GM10847 (cell line): ENCODE measurements at regions not wholly inside any gene's neighbourhood (a gene's known extent, or its start where the extent isn't known, plus 50 kb on each side); places are given as distances from the start of the nearest gene placed in this dataset.

Source experiments
- POLR2A ChIP-seq: IDR thresholded peaks from 2 replicates; pipeline ENCODE4 v1.6.1; 2011; ENCODE audit not compliant: insufficient read length; ENCODE audit errors: extremely low read depth

DNA sequence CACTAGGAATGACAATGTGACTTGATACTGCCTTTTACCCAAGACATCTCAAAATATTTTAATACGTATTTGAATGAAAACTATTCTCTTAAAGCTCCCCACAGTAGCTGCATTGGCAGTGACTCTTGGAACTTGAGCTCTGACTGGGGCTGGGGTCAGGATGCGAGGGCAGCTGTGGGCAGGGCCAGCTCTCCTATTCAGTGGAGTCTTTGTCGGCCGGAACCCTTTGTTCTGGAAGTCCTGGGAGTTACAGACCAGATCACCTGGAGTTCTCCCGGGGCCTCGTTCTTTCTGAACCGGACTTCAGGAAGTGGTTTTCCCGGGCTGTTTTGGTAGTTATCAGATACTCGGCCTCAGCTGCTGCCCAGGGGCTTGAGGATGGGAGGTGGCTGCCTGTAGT lies 84.9 kb downstream of the NPIPB11 start:
- no peak for TF ChIP-seq POLR2A

DNA sequence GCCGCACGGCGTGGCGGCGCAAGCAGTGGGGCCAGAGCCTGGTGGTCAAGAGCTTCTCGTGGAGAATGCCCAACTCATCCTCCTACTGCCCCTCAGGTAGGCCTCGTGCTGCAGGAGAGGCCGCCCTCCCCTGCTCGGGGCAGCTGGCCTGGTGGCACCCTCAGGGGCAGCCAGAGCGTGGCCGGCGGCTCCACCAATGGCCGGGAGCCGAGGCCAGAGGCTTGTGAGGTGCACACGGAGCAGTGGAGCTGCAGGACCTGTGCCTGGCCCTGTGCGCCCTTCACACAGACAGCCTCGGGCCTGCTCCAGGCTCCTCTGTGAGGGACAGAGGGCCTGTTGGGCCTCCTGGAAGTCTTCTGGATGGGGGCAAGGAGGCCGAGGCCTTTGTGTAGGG lies 85.5 kb downstream of the NPIPB11 start:
- no peak for TF ChIP-seq POLR2A

DNA sequence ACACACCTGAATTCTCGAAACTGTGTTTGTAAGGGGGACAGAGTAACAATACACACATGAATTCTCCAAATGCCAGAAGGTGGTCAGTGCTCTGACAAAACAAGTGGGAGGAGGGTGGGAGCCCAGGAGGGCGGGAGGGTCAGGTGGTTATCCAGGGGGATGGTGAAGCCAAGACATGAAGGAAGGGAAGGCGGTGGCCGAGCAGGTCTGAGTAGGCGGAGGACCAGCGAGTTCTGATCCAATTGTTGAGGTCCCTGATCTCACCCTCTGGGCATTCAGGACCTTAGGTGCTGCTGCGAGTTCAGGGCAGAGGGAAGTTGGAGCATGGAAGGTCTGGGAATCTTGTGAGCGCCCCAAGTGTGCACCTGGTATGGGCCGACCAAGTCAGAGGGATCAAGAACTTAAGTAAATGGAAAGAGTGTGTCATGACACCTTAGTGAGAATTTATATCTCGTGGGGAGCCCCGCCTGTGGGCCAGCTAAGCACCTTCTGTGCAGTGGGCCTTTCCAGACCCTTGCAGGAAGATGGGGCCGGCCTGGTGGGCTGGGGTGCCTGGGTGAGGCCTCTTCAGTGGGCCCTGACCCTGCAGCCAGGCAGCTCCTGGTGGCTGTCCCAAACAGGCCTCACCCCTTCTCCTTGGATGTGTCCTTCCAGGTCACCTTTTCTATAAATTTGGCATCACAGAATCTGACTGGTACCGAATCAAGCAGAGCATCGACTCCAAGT lies 86.1 kb downstream of the NPIPB11 start:
- no peak for TF ChIP-seq POLR2A

DNA sequence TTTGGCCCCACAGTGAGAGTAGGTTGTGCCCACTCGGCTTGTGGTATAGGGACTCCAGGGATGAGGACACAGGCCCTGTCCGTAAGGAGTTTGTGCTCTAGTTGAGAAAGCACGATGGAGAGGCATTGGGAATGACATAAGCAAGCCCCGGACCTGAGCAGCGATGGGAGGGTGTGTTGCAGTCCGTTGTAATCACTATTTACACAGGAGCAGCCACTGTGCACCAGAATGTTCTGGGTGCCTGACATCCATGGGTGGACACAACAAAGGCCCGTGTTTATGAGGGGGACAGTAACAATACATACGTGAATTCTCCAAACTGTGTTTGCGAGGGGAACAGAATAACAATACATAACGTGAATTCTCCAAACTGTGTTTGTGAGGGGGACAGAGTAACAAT lies 86.8 kb downstream of the NPIPB11 start:
- no peak for TF ChIP-seq POLR2A

DNA sequence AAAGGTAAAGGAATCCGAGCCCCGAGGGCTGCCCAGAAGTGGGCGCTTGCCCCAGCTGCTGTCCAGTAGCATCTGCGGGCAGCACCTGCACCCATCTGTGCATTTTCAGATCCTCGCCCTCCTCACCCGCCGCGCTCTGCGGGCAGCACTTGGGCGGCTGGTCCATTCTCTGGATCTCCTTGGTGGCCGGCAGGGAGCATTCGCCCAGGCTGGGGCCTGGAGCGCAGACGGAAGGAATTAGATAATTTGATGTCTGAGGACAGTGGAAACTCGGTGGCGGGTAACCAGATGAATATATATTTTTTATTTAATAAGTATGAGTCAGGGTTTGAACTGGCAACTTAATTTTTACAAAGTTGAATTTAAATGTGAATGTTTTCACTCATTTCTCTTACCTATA lies 88.5 kb downstream of the NPIPB11 start:
- TF ChIP-seq POLR2A = no peak

DNA sequence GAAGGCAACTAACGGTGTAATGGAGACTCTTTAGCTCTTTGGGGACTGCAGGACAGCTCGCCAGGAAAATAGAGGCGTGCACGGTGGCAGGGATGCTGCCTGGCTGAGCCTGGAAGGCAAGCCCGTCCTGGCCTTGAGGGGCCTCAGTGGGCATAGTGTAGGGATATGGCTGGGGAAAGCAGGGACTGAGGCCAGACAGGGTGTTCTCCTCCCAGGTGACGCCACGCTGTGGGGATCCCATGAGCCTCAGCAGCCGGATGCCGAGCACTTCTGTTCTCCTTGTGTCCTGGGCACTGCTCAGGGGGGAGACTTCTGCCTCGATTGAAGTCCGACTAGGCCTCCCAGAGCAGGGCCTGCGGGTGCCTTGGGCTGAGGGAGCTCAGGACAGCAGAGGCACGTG lies 89.2 kb downstream of the NPIPB11 start:
- TF ChIP-seq POLR2A = no peak

DNA sequence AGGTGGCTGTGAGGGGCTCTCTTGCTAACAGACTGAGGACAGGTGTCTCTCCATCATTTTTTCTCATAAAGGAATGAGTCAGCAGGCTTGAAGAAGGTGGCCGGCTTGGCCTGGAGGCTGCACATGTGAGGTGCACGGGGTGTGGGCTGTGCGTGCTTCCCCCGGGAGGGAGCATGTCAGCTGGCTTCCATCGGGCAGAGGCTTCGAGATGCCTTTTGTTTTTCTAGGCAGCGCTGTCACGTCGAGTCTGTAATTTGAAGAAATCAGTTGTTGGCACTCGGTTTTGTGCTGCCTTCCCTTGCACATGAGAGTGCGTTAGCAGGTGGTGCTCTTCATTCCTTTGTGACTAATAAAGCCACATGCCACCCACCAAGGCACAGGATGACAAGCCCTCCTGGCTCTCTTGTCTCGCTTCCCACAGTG lies 89.7 kb downstream of the NPIPB11 start:
- TF ChIP-seq POLR2A = no peak

DNA sequence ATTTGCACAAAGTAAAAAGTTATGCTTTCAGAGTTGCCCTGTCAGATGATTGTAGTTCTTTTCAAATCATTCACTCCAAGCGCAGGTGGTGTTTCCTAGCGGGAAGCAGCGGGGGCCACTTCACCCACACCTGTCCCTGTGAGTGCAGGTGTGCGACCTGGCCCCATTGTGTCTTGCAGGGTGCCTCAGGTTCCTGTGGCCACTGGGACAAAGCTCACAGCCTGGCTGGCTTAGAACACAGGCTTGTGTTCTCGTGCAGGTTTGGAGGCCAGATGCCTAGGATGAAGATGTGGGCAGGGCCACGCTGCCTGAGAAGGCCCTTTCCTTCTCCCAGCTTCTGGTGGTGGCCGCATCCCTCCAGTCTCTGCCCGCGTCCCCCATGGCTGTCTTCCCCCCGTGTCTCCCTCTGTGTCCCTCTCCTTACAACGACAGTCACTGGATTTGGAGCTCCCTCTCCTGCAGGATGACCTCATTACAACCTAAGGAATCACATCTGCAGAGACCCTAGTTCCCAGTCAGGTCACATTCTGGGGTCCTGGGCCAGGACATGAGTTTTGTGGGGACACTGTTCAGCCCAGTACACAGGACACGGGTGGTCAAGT lies 90.5 kb downstream of the NPIPB11 start:
- TF ChIP-seq POLR2A = no peak

DNA sequence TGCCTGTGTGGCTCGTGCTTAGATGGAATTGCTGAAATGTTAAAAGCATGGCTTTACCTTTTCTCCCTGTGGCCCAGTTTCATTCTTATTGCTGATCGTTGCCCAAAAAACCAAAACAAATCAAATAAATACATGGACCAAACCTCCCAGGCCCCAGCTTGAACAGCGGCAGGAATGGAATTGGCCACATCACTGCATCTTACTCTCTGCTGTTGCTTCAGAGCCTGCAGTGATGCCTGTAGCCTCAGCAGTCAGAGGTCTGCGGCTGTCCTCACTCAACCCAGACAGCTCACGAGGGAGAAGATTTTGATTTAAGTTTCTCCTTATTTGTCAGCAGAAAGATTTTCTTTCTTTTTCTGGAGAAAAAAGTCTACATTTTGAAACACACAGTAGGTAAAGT lies 91.5 kb downstream of the NPIPB11 start:
- TF ChIP-seq POLR2A = no peak

DNA sequence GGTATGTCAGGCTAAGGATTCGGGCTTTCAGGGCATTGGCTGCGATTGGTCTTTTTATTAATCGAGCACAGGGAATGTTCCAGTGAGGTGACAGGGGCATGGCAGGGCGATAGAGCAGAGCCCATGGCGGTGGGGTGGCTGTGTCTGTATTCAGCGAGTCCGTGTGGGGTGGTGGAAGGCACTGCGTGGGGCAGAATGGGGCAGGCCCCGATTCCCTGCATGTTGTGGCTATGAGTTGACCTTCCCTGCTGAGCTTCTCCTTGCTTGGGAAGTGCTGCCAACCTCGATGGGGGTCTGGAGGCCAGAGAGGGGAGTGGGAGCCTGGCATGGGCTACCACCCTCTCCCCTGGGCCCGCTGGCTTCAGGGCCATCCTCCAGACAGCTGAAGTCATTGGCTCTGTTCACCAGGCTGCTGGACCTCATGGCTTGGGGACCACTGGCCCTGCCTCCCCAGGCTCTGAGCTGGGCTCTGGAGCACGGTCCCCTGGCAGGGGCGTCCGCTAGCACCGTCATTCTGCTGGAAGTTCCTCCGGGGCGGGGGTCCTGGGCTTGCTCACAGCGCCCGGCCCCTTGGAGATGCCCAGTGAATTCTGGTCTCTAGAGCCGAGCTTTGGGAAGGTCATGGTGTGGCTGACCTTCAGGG lies 92.1 kb downstream of the NPIPB11 start:
- TF ChIP-seq POLR2A = no peak

DNA sequence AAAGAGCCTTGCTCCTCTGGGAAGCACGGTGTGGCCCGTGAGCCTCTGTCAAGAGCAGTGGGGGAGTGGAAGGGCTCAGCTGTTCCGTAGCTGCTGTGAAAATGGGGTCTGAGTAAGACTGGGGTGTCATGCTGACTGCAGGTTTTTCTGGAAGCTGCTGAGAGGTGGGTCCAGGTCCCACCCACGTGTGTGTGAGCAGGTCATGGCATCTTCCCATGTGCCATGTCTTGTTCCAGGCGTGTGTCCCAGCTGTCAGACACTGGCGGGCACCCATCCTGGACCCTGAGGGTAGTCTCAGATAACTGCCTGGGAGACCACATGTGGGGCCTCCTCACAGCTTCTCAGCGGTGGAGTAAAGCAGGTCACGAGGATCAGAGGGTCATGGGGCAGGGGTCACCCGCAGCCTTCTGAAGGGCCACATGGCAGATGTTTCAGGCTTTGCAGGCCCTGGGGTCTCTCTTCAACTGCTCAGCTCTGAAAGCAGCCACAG lies 92.9 kb downstream of the NPIPB11 start:
- no peak for TF ChIP-seq POLR2A

DNA sequence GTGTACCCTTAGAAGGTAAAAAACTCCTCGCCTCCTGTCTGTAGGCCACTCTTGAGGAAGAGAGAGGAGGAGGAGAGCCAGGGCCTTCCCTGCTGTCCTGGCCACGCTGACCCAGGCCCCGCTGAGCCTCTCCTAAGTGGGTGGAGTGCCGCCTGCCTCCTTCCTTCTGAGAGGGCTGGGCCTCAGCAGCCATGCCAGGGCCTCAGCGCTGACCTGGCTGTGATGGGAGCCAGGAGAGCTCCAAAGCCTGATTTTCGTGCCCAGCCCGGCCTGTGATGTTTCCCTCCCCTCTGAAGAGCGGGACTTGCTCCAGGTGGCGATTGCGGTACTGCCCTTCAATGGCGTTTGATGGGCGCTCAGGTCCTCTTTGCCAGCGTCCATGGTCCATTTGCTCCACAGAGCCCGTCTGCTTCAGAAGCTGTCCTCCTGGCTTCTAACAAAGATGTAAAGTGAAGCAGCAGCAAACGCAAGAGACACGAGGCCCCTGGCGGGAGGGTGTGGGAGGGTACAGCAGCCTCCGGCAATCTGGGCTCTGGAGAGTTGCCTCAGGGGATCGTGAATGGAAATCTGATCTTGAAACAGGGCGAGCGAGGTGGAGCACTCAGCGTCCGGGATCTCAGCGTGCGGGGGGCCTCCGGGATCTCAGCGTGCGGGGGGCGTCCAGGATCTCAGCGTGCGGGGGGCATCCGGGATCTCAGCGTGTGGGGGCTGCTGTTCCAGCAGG lies 93.5 kb downstream of the NPIPB11 start:
- TF ChIP-seq POLR2A = no peak

DNA sequence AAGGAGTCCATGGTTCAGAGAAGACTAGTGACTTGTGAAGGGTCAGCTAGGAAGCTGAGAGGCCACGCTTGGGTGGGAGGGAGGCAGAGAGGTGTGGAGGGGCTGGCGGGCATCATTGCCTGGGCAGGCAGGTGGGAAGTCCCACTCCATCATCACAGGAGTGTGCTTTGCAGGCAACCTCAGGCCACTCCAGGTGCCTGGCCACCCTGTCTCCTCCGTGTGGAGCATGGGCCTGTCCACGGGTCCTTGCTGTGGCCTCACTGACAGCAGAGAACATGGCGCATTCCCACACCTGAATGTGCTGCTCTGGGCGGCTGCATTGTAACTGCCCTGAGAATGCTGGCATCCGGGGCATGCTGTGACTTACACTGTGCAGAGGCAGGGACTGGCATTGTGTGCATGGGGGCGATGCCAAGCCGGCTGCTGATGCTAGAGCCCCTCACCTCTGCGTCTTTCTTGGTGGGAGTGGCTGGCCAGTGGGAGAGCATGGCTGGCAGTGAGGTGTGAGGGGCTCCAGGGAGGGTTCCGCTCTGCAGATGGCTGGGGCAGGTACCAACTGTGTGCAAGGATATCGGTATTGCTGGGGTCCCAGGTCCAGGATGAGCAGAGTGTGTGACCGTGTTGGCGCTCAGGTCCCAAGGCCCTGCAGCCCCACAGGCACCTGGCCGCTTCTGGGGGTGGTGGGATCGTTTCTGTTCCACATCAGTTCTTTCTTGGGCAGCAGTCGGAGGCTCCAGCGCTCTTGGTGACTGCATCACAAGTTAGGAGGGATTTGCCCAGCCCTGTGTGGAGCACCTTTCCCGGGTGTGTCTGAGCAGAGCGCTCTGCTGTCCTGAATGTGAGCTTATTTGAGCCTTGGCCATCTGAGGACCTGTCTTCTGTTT lies 94.8 kb downstream of the NPIPB11 start:
- TF ChIP-seq POLR2A = no peak

DNA sequence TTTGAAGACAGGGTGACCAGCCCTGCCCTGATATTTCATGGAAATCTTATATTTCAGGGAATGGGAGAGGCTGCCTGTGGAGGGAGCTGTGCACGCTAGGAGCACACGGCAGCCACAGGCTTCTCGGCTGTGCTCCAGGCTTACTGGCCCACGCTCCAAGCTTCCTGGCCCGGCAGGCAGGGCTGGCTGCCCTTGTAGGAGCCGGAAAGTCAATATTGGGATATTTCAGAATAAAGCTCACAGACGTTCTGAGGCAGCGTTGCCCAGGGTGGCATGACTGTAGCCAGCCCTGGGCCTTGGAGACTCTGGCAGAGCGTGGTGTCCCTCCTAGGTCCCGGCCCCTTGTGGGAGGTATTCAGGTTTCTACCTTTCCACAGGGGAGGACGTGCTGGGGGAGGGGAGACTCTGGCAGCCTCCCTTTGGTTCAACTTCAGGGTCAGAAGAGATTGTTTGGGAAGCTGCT lies 95.6 kb downstream of the NPIPB11 start:
- no peak for TF ChIP-seq POLR2A
